Thyroid gland (tissue), 4 donors: ENCODE measurements at regions not wholly inside any gene's neighbourhood (a gene's known extent, or its start where the extent isn't known, plus 50 kb on each side); places are given as distances from the start of the nearest gene placed in this dataset.

Experiments used
- CTCF ChIP-seq, 6 experiments: fragments of 200-600 bp in 3 of 6; fragments of 450-650 bp in 3 of 6; sonication (generic) in 3 of 6; IDR thresholded peaks; one replicate each; pipeline ENCODE4 v1.5.1; 2016 to 2019; ENCODE audit warnings: antibody characterized with exemption in 6 of 6, mild to moderate bottlenecking in 2 of 6, inconsistent platforms in 1 of 6, moderate library complexity in 1 of 6
- POLR2A ChIP-seq, 2 donors: fragments of 450-650 bp; IDR thresholded peaks; one replicate each; pipeline ENCODE4 v1.6.1; 2017; ENCODE audit warnings: antibody characterized with exemption in 2 of 2, mild to moderate bottlenecking in 2 of 2, moderate library complexity in 1 of 2

DNA sequence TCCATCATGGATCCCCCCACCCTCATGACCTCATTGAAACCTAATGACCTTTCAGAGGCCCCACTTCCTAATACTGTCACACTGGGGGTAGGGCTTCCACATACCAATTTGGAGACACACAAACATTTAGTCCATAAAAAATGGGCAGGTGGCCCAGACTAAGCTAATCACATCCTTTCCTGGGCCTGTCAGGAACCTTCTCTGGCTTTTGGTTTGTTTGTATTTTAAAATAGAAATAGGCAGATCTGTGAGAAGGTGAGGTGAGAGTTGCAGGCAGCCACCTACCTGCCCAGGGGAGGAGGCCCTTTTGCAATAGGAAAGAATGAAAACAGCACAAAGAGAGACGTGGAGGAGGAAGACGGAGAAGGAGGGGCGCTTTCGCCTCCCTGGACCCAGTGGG, 90.2 kb upstream of the BOD1 start:
- TF ChIP-seq CTCF (IDR thresholded peaks at IDR 0.05), result no peak
- no peak for TF ChIP-seq POLR2A (IDR thresholded peaks at IDR 0.05)
